GM12878 (cell line): ENCODE measurements at regions not wholly inside any gene's neighbourhood (a gene's known extent, or its start where the extent isn't known, plus 50 kb on each side); places are given as distances from the start of the nearest gene placed in this dataset.

ENCODE experiments used
- ATAC-seq: fragments of 200-7000 bp; cut with Tn5 transposase; 3 replicates; pipeline ENCODE4 v1.9.1; 2020; ENCODE audit warnings: mild to moderate bottlenecking, moderate library complexity
- BruUV-seq: library from RNA; stranded (reverse); fragments of 400-500 nt; replicated peaks from 2 replicates; lab custom pipeline; 2021; lab: Mats Ljungman, UMichigan
- CTCF ChIA-PET: fragments of 300-600 bp; sonication (Branson Sonifier 250); formaldehyde crosslinking; extraction: SDS; loops from one replicate; lab custom pipeline; 2021; ENCODE audit warnings: inconsistent platforms; lab: Yijun Ruan, JAX
- POLR2A ChIA-PET: fragments of 350-600 bp; formaldehyde crosslinking; extraction: SDS; loops from one replicate; lab custom pipeline; 2021; ENCODE audit warnings: inconsistent platforms; lab: Charles Lee
- RAD21 ChIA-PET: fragments of 300-600 bp; sonication (Branson Sonifier 250); formaldehyde crosslinking; loops from one replicate; lab custom pipeline; 2023; ENCODE audit warnings: antibody characterized with exemption; ENCODE audit not compliant: unreplicated experiment; lab: Charles Lee
- SMC1A ChIA-PET: fragments of 300-600 bp; sonication (Branson Sonifier 250); formaldehyde crosslinking; loops from one replicate; lab custom pipeline; 2023; ENCODE audit not compliant: unreplicated experiment, uncharacterized antibody; lab: Charles Lee
- DNase-seq: peaks from one replicate; pipeline ENCODE4 v3.0.0-alpha.2; 2011; ENCODE audit warnings: low read depth, low spot score
- FAIRE-seq: peaks from 3 replicates; lab custom pipeline; 2011; peaks lifted over from hg19 to GRCh38; lab: Jason Lieb, UNC
- H2AFZ ChIP-seq: 2 replicates; pipeline ENCODE4 v1.6.0; 2011; ENCODE audit warnings: low read depth, low read length, control low read depth; ENCODE audit not compliant: control insufficient read depth
- H3K27ac ChIP-seq: 2 replicates; pipeline ENCODE4 v1.5.1; 2011; ENCODE audit warnings: control low read depth; ENCODE audit not compliant: control insufficient read depth, insufficient read depth
- H3K27me3 ChIP-seq, 2 experiments: replicated peaks in 1 of 2; 2 replicates each; pipeline versions ENCODE4 v1.6.0 to v1.6.1; 2011; ENCODE audit warnings: low read length in 1 of 2; ENCODE audit not compliant: control insufficient read depth in 2 of 2, insufficient read depth in 2 of 2
- H3K36me3 ChIP-seq, 2 experiments: 2 replicates each; pipeline ENCODE4 v1.5.1; 2011; ENCODE audit warnings: low read length in 1 of 2; ENCODE audit not compliant: control insufficient read depth in 2 of 2, insufficient read depth in 2 of 2
- H3K4me1 ChIP-seq: 2 replicates; pipeline ENCODE4 v1.6.1; 2011; ENCODE audit warnings: mild to moderate bottlenecking, low read length, moderate library complexity, mixed read lengths; ENCODE audit not compliant: control insufficient read depth, insufficient read depth
- H3K4me2 ChIP-seq: 2 replicates; pipeline ENCODE4 v1.6.0; 2011; ENCODE audit warnings: control low read depth; ENCODE audit not compliant: control insufficient read depth, insufficient read depth
- H3K4me3 ChIP-seq: fragments of 200-600 bp; sonication (generic); 2 replicates; pipeline ENCODE4 v1.5.1; 2016
- H3K79me2 ChIP-seq: 2 replicates; pipeline ENCODE4 v1.6.0; 2011; ENCODE audit warnings: low read length; ENCODE audit not compliant: control insufficient read depth, insufficient read depth
- H3K9ac ChIP-seq: 2 replicates; pipeline ENCODE4 v1.8.0; 2011; ENCODE audit warnings: low read length, control low read depth, mixed read lengths; ENCODE audit not compliant: control insufficient read depth, insufficient read depth
- H3K9me3 ChIP-seq: replicated peaks from 3 replicates; pipeline ENCODE4 v1.5.1; 2011; ENCODE audit warnings: mild to moderate bottlenecking, low read length; ENCODE audit not compliant: control insufficient read depth, insufficient read depth
- H4K20me1 ChIP-seq: 2 replicates; pipeline ENCODE4 v1.6.0; 2011; ENCODE audit not compliant: control insufficient read depth, insufficient read depth
- GATAD2B ChIP-seq: fragments of 450-650 bp; conservative IDR thresholded peaks from 2 replicates; pipeline ENCODE4 v1.6.1; 2017; ENCODE audit warnings: low read depth, mild to moderate bottlenecking, moderate library complexity
- NFIC ChIP-seq: IDR thresholded peaks from 2 replicates; pipeline ENCODE4 v1.6.1; 2012; ENCODE audit warnings: low read depth, mild to moderate bottlenecking, inconsistent platforms, low read length, moderate library complexity
- NRF1 ChIP-seq: conservative IDR thresholded peaks from 2 replicates; pipeline ENCODE4 v1.6.1; 2011; ENCODE audit warnings: mild to moderate bottlenecking, low read depth, low read length, improper control_type of control experiment
- SMAD5 ChIP-seq: IDR thresholded peaks from 2 replicates; pipeline ENCODE4 v1.6.1; 2016; ENCODE audit warnings: antibody characterized with exemption, low read depth
- SPI1 ChIP-seq: IDR thresholded peaks from 2 replicates; pipeline ENCODE4 v1.6.1; 2011; ENCODE audit warnings: low read depth, mild to moderate bottlenecking, low read length, moderate library complexity, borderline replicate concordance; ENCODE audit not compliant: insufficient read depth
- SRF ChIP-seq, 2 experiments: IDR thresholded peaks; 2 replicates each; pipeline ENCODE4 v1.6.1; 2011; ENCODE audit warnings: low read depth in 2 of 2, low read length in 2 of 2, mild to moderate bottlenecking in 1 of 2, moderate library complexity in 1 of 2
- TBL1XR1 ChIP-seq: IDR thresholded peaks from 2 replicates; pipeline ENCODE4 v1.6.1; 2012; ENCODE audit warnings: low read depth, low read length, improper control_type of control experiment
- WGBS: methylation state at CpG from one replicate; pipeline ENCODE4 v1.1.6; 2016; ENCODE audit warnings: low lambda C conversion rate; ENCODE audit not compliant: insufficient replicate concordance, insufficient coverage; ENCODE audit errors: missing lambda C conversion rate; 5-methylcytosine and 5-hydroxymethylcytosine counted together
- in situ Hi-C: fragments of 300-500 bp; cut with MboI; formaldehyde crosslinking; loops from 9 replicates; pipeline ENCODE4 v1.14.3; 2018; ENCODE audit warnings: mixed read lengths
- intact Hi-C: fragments of 100-400 bp; cut with micrococcal nuclease; formaldehyde crosslinking; loops from one replicate; pipeline ENCODE4 v1.14.2; 2022; ENCODE audit not compliant: unreplicated experiment
- TF ChIP-seq, protein P1 (sequence below): IDR thresholded peaks from 2 replicates; pipeline ENCODE4 v1.6.1; 2011; ENCODE audit warnings: low read depth, low read length, improper control_type of control experiment, borderline replicate concordance
- TF ChIP-seq, protein P2 (sequence below): fragments of 450-650 bp; conservative IDR thresholded peaks from 2 replicates; pipeline ENCODE4 v1.6.1; 2017; ENCODE audit warnings: mild to moderate bottlenecking, moderate library complexity
- TF ChIP-seq, protein P3 (sequence below): fragments of 450-650 bp; IDR thresholded peaks from 2 replicates; pipeline ENCODE4 v1.6.1; 2017; ENCODE audit warnings: mild to moderate bottlenecking, low read depth, inconsistent platforms; ENCODE audit not compliant: poor library complexity, severe bottlenecking
- TF ChIP-seq, protein P4 (sequence below): IDR thresholded peaks from 2 replicates; pipeline ENCODE4 v1.6.1; 2011; ENCODE audit warnings: mild to moderate bottlenecking, low read depth, low read length, moderate library complexity; ENCODE audit not compliant: insufficient replicate concordance

DNA sequence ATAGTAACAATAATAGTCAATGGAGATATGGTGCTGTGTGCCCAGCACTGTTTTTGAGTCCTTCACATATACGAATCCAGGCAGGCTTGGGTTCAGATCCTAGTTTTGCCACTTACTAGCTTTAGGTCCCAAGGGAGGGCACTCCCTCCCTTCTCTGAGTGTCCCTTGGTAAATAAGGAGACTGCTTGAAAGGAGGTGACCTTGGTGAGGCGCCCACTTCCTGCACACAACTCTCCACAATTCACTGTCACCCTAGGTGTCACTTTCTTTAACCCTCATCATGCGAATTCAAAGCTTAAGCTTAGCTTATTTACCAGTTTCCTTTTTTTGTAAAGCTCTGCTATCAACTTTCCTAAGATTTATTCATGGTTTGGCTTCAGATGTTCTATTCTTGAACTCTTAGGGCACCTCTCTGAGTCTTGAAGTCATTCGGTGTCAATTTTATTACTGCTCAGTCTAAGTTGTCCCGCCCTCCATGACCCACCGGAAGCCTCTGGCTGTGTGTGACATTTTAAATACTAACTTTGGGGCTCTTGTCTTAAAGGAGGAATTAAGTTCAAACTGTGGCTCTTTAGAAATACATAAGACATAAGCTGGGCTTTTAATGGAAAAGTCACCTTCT is 170.7 kb upstream of the ZNF618 start:
- TF ChIP-seq, protein P1, sequence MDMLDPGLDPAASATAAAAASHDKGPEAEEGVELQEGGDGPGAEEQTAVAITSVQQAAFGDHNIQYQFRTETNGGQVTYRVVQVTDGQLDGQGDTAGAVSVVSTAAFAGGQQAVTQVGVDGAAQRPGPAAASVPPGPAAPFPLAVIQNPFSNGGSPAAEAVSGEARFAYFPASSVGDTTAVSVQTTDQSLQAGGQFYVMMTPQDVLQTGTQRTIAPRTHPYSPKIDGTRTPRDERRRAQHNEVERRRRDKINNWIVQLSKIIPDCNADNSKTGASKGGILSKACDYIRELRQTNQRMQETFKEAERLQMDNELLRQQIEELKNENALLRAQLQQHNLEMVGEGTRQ = no peak
- no peak for TF ChIP-seq SMAD5
- TF ChIP-seq, protein P2, sequence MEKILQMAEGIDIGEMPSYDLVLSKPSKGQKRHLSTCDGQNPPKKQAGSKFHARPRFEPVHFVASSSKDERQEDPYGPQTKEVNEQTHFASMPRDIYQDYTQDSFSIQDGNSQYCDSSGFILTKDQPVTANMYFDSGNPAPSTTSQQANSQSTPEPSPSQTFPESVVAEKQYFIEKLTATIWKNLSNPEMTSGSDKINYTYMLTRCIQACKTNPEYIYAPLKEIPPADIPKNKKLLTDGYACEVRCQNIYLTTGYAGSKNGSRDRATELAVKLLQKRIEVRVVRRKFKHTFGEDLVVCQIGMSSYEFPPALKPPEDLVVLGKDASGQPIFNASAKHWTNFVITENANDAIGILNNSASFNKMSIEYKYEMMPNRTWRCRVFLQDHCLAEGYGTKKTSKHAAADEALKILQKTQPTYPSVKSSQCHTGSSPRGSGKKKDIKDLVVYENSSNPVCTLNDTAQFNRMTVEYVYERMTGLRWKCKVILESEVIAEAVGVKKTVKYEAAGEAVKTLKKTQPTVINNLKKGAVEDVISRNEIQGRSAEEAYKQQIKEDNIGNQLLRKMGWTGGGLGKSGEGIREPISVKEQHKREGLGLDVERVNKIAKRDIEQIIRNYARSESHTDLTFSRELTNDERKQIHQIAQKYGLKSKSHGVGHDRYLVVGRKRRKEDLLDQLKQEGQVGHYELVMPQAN = no peak
- TF ChIP-seq SPI1 = no peak
- TF ChIP-seq, protein P3, sequence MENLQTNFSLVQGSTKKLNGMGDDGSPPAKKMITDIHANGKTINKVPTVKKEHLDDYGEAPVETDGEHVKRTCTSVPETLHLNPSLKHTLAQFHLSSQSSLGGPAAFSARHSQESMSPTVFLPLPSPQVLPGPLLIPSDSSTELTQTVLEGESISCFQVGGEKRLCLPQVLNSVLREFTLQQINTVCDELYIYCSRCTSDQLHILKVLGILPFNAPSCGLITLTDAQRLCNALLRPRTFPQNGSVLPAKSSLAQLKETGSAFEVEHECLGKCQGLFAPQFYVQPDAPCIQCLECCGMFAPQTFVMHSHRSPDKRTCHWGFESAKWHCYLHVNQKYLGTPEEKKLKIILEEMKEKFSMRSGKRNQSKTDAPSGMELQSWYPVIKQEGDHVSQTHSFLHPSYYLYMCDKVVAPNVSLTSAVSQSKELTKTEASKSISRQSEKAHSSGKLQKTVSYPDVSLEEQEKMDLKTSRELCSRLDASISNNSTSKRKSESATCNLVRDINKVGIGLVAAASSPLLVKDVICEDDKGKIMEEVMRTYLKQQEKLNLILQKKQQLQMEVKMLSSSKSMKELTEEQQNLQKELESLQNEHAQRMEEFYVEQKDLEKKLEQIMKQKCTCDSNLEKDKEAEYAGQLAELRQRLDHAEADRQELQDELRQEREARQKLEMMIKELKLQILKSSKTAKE = no peak
- no peak for TF ChIP-seq TBL1XR1
- TF ChIP-seq, protein P4, sequence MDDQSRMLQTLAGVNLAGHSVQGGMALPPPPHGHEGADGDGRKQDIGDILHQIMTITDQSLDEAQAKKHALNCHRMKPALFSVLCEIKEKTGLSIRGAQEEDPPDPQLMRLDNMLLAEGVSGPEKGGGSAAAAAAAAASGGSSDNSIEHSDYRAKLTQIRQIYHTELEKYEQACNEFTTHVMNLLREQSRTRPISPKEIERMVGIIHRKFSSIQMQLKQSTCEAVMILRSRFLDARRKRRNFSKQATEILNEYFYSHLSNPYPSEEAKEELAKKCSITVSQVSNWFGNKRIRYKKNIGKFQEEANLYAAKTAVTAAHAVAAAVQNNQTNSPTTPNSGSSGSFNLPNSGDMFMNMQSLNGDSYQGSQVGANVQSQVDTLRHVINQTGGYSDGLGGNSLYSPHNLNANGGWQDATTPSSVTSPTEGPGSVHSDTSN = no peak
- no peak for TF ChIP-seq NFIC
- no peak for TF ChIP-seq NRF1
- TF ChIP-seq SRF (IDR thresholded peaks at IDR 0.05; ENCODE audit: low read depth in 2 of 2, low read length in 2 of 2) = no peak
- TF ChIP-seq GATAD2B = no peak
- ChIA-PET POLR2A (no interaction called here), CTCF (interaction anchor here (1.1 kb wide), 1 partner anchor 17 kb away, joined by 3 read pairs; no protein-coding TSS in a partner anchor), SMC1A (interaction anchor here (0.6 kb wide), 1 partner anchor 112 kb away, joined by 3 read pairs; no protein-coding TSS in a partner anchor), RAD21 (no interaction called here)
- Histone ChIP-seq H3K27me3 (no peaks in the 10 kb centered on the region; a peak in 1 of 4 replicates), H3K9me3 (no peaks in the 10 kb centered on the region; the same call in 2 of the 3 replicates), H4K20me1 (no peaks in the 10 kb centered on the region), H3K79me2 (no peaks in the 10 kb centered on the region), H3K4me1 (no peaks in the 10 kb centered on the region), H3K4me2 (no peak overlapping the region), H3K4me3 (no peak overlapping the region), H3K36me3 (no peaks in the 10 kb centered on the region), H2AFZ (no peak overlapping the region), H3K9ac (no peak overlapping the region), H3K27ac (no peak overlapping the region)
- FAIRE-seq (no peak), ATAC-seq (no peak), DNase-seq (no peak)
- BruUV-seq = no TSS peak
- intact Hi-C loops = no loop called here
- in situ Hi-C loops = no loop called here
- WGBS = 39% methylated on average over 6 of the region's 6 CpGs
